GM12878 (cell line): ENCODE measurements at regions not wholly inside any gene's neighbourhood (a gene's known extent, or its start where the extent isn't known, plus 50 kb on each side); places are given as distances from the start of the nearest gene placed in this dataset.

Experiments
- ATAC-seq: fragments of 200-7000 bp; cut with Tn5 transposase; 3 replicates; pipeline ENCODE4 v1.9.1; 2020; ENCODE audit warnings: mild to moderate bottlenecking, moderate library complexity
- BruUV-seq: library from RNA; stranded (reverse); fragments of 400-500 nt; replicated peaks from 2 replicates; lab custom pipeline; 2021; lab: Mats Ljungman, UMichigan
- CTCF ChIA-PET: fragments of 300-600 bp; sonication (Branson Sonifier 250); formaldehyde crosslinking; extraction: SDS; loops from one replicate; lab custom pipeline; 2021; ENCODE audit warnings: inconsistent platforms; lab: Yijun Ruan, JAX
- POLR2A ChIA-PET: fragments of 350-600 bp; formaldehyde crosslinking; extraction: SDS; loops from one replicate; lab custom pipeline; 2021; ENCODE audit warnings: inconsistent platforms; lab: Charles Lee
- RAD21 ChIA-PET: fragments of 300-600 bp; sonication (Branson Sonifier 250); formaldehyde crosslinking; loops from one replicate; lab custom pipeline; 2023; ENCODE audit warnings: antibody characterized with exemption; ENCODE audit not compliant: unreplicated experiment; lab: Charles Lee
- SMC1A ChIA-PET: fragments of 300-600 bp; sonication (Branson Sonifier 250); formaldehyde crosslinking; loops from one replicate; lab custom pipeline; 2023; ENCODE audit not compliant: unreplicated experiment, uncharacterized antibody; lab: Charles Lee
- DNase-seq: peaks from one replicate; pipeline ENCODE4 v3.0.0-alpha.2; 2011; ENCODE audit warnings: low read depth, low spot score
- FAIRE-seq: peaks from 3 replicates; lab custom pipeline; 2011; peaks lifted over from hg19 to GRCh38; lab: Jason Lieb, UNC
- H2AFZ ChIP-seq: 2 replicates; pipeline ENCODE4 v1.6.0; 2011; ENCODE audit warnings: low read depth, low read length, control low read depth; ENCODE audit not compliant: control insufficient read depth
- H3K27ac ChIP-seq: 2 replicates; pipeline ENCODE4 v1.5.1; 2011; ENCODE audit warnings: control low read depth; ENCODE audit not compliant: control insufficient read depth, insufficient read depth
- H3K27me3 ChIP-seq, 2 experiments: replicated peaks in 1 of 2; 2 replicates each; pipeline versions ENCODE4 v1.6.0 to v1.6.1; 2011; ENCODE audit warnings: low read length in 1 of 2; ENCODE audit not compliant: control insufficient read depth in 2 of 2, insufficient read depth in 2 of 2
- H3K36me3 ChIP-seq, 2 experiments: 2 replicates each; pipeline ENCODE4 v1.5.1; 2011; ENCODE audit warnings: low read length in 1 of 2; ENCODE audit not compliant: control insufficient read depth in 2 of 2, insufficient read depth in 2 of 2
- H3K4me1 ChIP-seq: 2 replicates; pipeline ENCODE4 v1.6.1; 2011; ENCODE audit warnings: mild to moderate bottlenecking, low read length, moderate library complexity, mixed read lengths; ENCODE audit not compliant: control insufficient read depth, insufficient read depth
- H3K4me2 ChIP-seq: 2 replicates; pipeline ENCODE4 v1.6.0; 2011; ENCODE audit warnings: control low read depth; ENCODE audit not compliant: control insufficient read depth, insufficient read depth
- H3K4me3 ChIP-seq: fragments of 200-600 bp; sonication (generic); 2 replicates; pipeline ENCODE4 v1.5.1; 2016
- H3K79me2 ChIP-seq: 2 replicates; pipeline ENCODE4 v1.6.0; 2011; ENCODE audit warnings: low read length; ENCODE audit not compliant: control insufficient read depth, insufficient read depth
- H3K9ac ChIP-seq: 2 replicates; pipeline ENCODE4 v1.8.0; 2011; ENCODE audit warnings: low read length, control low read depth, mixed read lengths; ENCODE audit not compliant: control insufficient read depth, insufficient read depth
- H3K9me3 ChIP-seq: replicated peaks from 3 replicates; pipeline ENCODE4 v1.5.1; 2011; ENCODE audit warnings: mild to moderate bottlenecking, low read length; ENCODE audit not compliant: control insufficient read depth, insufficient read depth
- H4K20me1 ChIP-seq: 2 replicates; pipeline ENCODE4 v1.6.0; 2011; ENCODE audit not compliant: control insufficient read depth, insufficient read depth
- ATF7 ChIP-seq: fragments of 450-650 bp; IDR thresholded peaks from 2 replicates; pipeline ENCODE4 v1.6.1; 2016; ENCODE audit warnings: low read depth, mild to moderate bottlenecking
- BACH1 ChIP-seq: fragments of 450-650 bp; IDR thresholded peaks from 2 replicates; pipeline ENCODE4 v1.6.1; 2017; ENCODE audit warnings: mild to moderate bottlenecking, borderline replicate concordance
- PRDM15 ChIP-seq: fragments of 450-650 bp; formaldehyde crosslinking; IDR thresholded peaks from 2 replicates; pipeline ENCODE4 v1.4.0; 2020; ENCODE audit warnings: mild to moderate bottlenecking, moderate library complexity
- RAD21 ChIP-seq: IDR thresholded peaks from 2 replicates; pipeline ENCODE4 v1.6.1; 2011; ENCODE audit warnings: mild to moderate bottlenecking, low read depth, low read length, moderate library complexity; ENCODE audit not compliant: insufficient read depth
- SRF ChIP-seq, 2 experiments: IDR thresholded peaks; 2 replicates each; pipeline ENCODE4 v1.6.1; 2011; ENCODE audit warnings: low read depth in 2 of 2, low read length in 2 of 2, mild to moderate bottlenecking in 1 of 2, moderate library complexity in 1 of 2
- WGBS: methylation state at CpG from one replicate; pipeline ENCODE4 v1.1.6; 2016; ENCODE audit warnings: low lambda C conversion rate; ENCODE audit not compliant: insufficient replicate concordance, insufficient coverage; ENCODE audit errors: missing lambda C conversion rate; 5-methylcytosine and 5-hydroxymethylcytosine counted together
- in situ Hi-C: fragments of 300-500 bp; cut with MboI; formaldehyde crosslinking; loops from 9 replicates; pipeline ENCODE4 v1.14.3; 2018; ENCODE audit warnings: mixed read lengths
- intact Hi-C: fragments of 100-400 bp; cut with micrococcal nuclease; formaldehyde crosslinking; loops from one replicate; pipeline ENCODE4 v1.14.2; 2022; ENCODE audit not compliant: unreplicated experiment

DNA sequence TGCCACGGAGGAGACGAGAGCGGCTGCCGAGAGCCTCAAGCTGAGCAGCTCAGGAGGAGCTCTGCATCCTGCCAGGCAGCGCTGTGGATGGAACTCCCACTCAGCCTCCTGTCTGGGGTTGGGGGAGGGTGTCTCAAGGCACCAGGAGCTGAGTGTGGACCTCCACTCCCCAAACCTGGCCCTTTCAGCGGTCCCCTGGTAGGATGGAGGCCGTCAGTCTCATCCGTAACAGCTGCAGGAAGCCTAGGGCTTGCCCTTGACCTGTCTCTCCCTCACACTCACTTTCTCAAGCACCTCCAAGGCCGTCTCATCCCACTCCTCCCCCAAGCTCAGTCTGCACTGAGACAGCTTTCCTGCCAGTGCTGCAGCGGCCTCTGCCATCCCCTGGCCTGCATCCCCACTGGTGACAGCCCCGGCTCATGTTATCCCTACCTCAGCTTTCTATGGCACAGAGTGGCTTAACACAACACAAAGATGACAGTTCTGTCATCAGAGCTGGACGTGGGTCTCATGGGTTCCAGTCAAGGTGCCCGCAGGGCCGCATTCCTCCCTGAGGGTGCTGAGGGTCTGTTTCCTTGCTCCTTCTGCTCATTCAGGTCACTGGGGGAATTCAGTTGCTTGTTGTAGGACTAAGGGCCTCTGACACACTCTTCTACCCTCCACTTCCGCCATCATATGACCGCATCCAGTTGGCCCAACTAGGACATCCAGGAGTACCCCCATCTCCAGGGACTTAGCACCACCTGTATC, 341.9 kb upstream of the B3GAT1 start:
- intact Hi-C loops (no loop called here), in situ Hi-C loops (no loop called here)
- ATAC-seq (no peak), DNase-seq (no peak), FAIRE-seq (no peak)
- H4K20me1 ChIP-seq: no peaks in the 10 kb centered on the region
- ChIA-PET RAD21 (no interaction called here), SMC1A (no interaction called here), POLR2A (no interaction called here), CTCF (no interaction called here)
- no peak overlapping the region for H3K9ac ChIP-seq
- WGBS: 24% methylated on average over 15 of the region's 16 CpGs
- H3K27ac ChIP-seq: no peak overlapping the region
- H3K4me3 ChIP-seq: no peak overlapping the region
- no peaks in the 10 kb centered on the region for H3K9me3 ChIP-seq
- H3K4me1 ChIP-seq: no peaks in the 10 kb centered on the region
- H3K27me3 ChIP-seq: no peaks in the 10 kb centered on the region; a peak in 1 of 4 replicates
- TF ChIP-seq PRDM15 (CRISPR knock-in tag): no peak
- no peak for TF ChIP-seq ATF7
- TF ChIP-seq RAD21: no peak
- TF ChIP-seq SRF (IDR thresholded peaks at IDR 0.05; ENCODE audit: low read depth in 2 of 2, low read length in 2 of 2): no peak
- TF ChIP-seq BACH1: no peak
- no peak overlapping the region for H3K4me2 ChIP-seq
- no peak overlapping the region for H2AFZ ChIP-seq
- BruUV-seq: no TSS peak
- no peaks in the 10 kb centered on the region for H3K79me2 ChIP-seq
- no peaks in the 10 kb centered on the region for H3K36me3 ChIP-seq
